Ovary (tissue), 3 donors: ENCODE measurements at regions not wholly inside any gene's neighbourhood (a gene's known extent, or its start where the extent isn't known, plus 50 kb on each side); places are given as distances from the start of the nearest gene placed in this dataset.
"Not testable (repeated sequence)": the region's sequence is repeated elsewhere in the genome, so short reads cannot be mapped to it uniquely, and the experiment has no call there.

Experiments
- CTCF ChIP-seq, 3 donors: fragments of 450-650 bp in 2 of 3; fragments of 200-600 bp in 1 of 3; IDR thresholded peaks; one replicate each; pipeline versions ENCODE4 v1.5.1 to v1.8.0; 2016 to 2022; ENCODE audit warnings: antibody characterized with exemption in 3 of 3, mild to moderate bottlenecking in 1 of 3
- EP300 ChIP-seq: sonication (generic); formaldehyde crosslinking; IDR thresholded peaks from one replicate; pipeline ENCODE4 v1.6.1; 2017; ENCODE audit warnings: antibody characterized with exemption
- POLR2A ChIP-seq: fragments of 450-650 bp; IDR thresholded peaks from one replicate; pipeline ENCODE4 v1.6.1; 2017; ENCODE audit warnings: antibody characterized with exemption, mild to moderate bottlenecking, moderate library complexity
- donor health status: DM: no; HTN: no; CAD: no.

GRCh38 chr15:95153201-95153600 lies 921.8 kb downstream of the MCTP2 start:
- not testable (repeated sequence) for TF ChIP-seq CTCF (IDR thresholded peaks at IDR 0.05); POLR2A; EP300
